ENCODE measurements at regions not wholly inside any gene's neighbourhood (a gene's known extent, or its start where the extent isn't known, plus 50 kb on each side); places are given as distances from the start of the nearest gene placed in this dataset.

DNA sequence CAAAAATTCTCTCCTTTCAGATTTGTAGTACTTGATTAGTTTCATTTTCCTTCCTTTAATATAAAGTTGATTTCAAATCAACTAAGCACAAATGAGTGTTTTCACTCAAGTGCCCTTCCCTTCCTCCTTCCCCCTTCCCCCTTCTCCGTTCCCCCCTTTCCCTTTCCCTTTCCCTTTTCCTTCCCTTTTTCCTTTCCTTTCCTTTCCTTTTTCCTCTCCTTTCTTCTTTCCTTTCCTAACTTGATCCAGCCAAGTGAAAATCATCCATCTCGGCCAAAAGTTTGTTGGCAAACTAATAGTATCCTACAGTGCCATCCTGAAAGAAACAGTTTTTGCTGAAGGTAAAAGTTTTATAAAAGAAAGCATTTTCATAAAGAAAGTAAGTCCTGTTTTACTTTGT, 85.3 kb upstream of the CD180 start:
- H3K4me3 Mint-ChIP-seq, result no peak overlapping the region

DNA sequence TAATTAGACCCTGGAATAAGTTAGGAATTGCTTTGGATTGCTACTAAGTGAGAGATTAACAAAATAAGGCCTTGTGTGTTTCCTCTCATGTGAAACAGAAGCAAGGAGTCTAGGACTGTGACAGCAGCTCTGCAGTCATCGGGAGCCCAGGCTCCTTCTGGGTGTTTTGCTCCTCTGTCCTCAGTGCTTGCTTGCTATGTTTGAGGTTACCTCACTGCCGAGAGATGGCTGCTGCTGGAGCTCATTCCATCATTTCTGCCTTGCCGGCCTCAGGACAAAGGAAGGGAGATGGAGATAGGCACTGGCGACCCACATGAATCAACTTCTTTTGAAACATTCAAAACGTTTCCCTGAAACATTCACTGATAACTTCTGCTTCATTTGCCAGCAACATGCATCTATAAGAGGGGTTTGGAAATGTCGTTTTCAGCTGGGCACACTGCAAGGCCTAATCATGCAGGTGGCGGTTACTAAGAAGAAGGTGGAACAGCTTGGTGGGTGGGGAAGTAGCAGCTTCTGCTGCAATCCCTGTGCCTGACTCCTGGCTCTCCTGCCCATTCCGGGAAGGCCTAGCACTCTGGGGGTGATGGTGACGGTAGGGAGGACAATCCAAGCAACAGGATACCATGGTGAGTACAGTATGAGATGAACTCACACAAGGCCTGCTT, 77.2 kb upstream of the CD180 start:
- H3K36me3 Mint-ChIP-seq, result peaks cover 0 to 17% (median 3%) of the 10 kb centered on the region in 3 donors
- H3K4me3 Mint-ChIP-seq, result no peak overlapping the region
- no peaks in the 10 kb centered on the region for H3K4me1 Mint-ChIP-seq
- ChIA-PET POLR2A (no interaction called here), CTCF (no interaction called here)
- Histone ChIP-seq H3K9me3 (ENCODE audit: low read length) (peaks cover 4% of the 10 kb centered on the region), H3K4me3 (ENCODE audit: low read length) (no peak overlapping the region), H3K36me3 (ENCODE audit: insufficient read depth, low read length) (no peaks in the 10 kb centered on the region), H3K4me1 (ENCODE audit: insufficient read depth, low read length) (no peaks in the 10 kb centered on the region), H3K27ac (ENCODE audit: low read depth, low read length) (no peak overlapping the region), H3K27me3 (ENCODE audit: insufficient read depth, low read length, poor library complexity, severe bottlenecking) (no peaks in the 10 kb centered on the region)
- no peak for DNase-seq
- H3K27ac Mint-ChIP-seq, result no peak overlapping the region
- peaks cover 8 to 19% (median 16%) of the 10 kb centered on the region in 5 donors for H3K9me3 Mint-ChIP-seq
- no peaks in the 10 kb centered on the region for H3K27me3 Mint-ChIP-seq

More for the DNA sequence above, 85.3 kb upstream of the CD180 start:
- Histone ChIP-seq H3K36me3 (ENCODE audit: insufficient read depth, low read length) (no peaks in the 10 kb centered on the region), H3K4me3 (ENCODE audit: low read length) (no peak overlapping the region), H3K4me1 (ENCODE audit: insufficient read depth, low read length) (no peaks in the 10 kb centered on the region), H3K9me3 (ENCODE audit: low read length) (peaks cover 4% of the 10 kb centered on the region), H3K27me3 (ENCODE audit: insufficient read depth, low read length, poor library complexity, severe bottlenecking) (no peaks in the 10 kb centered on the region), H3K27ac (ENCODE audit: low read depth, low read length) (no peak overlapping the region)
- DNase-seq, result no peak
- peaks cover 0 to 16% (median 4%) of the 10 kb centered on the region in 3 donors for H3K36me3 Mint-ChIP-seq
- peaks cover 0 to 12% of the 10 kb centered on the region in 2 donors for H3K27me3 Mint-ChIP-seq
- no peak overlapping the region for H3K27ac Mint-ChIP-seq
- POLR2A ChIA-PET, result no interaction called here
- H3K9me3 Mint-ChIP-seq, result peaks cover 8 to 22% (median 20%) of the 10 kb centered on the region in 5 donors
- H3K4me1 Mint-ChIP-seq, result no peaks in the 10 kb centered on the region
- CTCF ChIA-PET, result no interaction called here

DNA sequence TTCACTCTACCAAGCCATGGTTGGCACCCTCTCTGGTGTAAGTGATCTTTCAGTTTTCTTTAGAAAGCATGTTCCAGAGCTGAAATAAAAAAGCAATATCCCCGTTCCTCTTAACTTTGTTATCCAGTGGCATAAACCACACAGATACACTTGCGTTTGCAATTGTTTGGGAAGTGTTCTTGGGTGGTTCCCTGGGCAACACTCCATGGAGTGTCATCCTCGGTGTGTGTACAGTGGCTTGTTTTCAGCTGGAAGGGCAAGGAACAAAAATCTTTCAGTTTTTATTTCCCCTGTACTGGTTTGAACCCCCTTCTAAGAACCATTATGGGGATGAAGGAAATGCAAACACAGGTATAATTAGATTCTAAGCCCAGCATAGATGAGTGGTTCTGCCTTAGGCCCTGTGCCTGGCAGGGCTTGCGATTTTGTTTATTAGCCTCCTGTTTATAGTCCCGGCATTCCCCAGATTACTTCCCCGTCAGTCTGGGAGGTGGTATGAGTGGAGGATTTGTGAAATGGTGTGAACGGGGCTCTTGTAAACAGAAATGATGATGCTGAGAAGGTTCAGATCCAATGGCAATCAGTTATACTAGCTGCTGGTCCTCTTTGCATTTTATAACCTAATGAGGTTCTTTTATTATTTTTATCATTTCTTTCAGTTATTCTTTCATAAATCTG, 76.0 kb upstream of the CD180 start:
- ChIA-PET CTCF (no interaction called here), POLR2A (no interaction called here)
- Histone ChIP-seq H3K36me3 (ENCODE audit: insufficient read depth, low read length) (no peaks in the 10 kb centered on the region), H3K27me3 (ENCODE audit: insufficient read depth, low read length, poor library complexity, severe bottlenecking) (no peaks in the 10 kb centered on the region), H3K9me3 (ENCODE audit: low read length) (no peaks in the 10 kb centered on the region), H3K4me3 (ENCODE audit: low read length) (no peak overlapping the region), H3K4me1 (ENCODE audit: insufficient read depth, low read length) (no peaks in the 10 kb centered on the region), H3K27ac (ENCODE audit: low read depth, low read length) (no peak overlapping the region)
- DNase-seq, result no peak
- no peak overlapping the region for H3K4me3 Mint-ChIP-seq
- H3K9me3 Mint-ChIP-seq, result peaks cover 2 to 8% (median 6%) of the 10 kb centered on the region in 5 donors
- H3K27ac Mint-ChIP-seq, result no peak overlapping the region
- H3K36me3 Mint-ChIP-seq, result peaks cover 0 to 7% (median 3%) of the 10 kb centered on the region in 3 donors
- no peaks in the 10 kb centered on the region for H3K4me1 Mint-ChIP-seq
- no peaks in the 10 kb centered on the region for H3K27me3 Mint-ChIP-seq

DNA sequence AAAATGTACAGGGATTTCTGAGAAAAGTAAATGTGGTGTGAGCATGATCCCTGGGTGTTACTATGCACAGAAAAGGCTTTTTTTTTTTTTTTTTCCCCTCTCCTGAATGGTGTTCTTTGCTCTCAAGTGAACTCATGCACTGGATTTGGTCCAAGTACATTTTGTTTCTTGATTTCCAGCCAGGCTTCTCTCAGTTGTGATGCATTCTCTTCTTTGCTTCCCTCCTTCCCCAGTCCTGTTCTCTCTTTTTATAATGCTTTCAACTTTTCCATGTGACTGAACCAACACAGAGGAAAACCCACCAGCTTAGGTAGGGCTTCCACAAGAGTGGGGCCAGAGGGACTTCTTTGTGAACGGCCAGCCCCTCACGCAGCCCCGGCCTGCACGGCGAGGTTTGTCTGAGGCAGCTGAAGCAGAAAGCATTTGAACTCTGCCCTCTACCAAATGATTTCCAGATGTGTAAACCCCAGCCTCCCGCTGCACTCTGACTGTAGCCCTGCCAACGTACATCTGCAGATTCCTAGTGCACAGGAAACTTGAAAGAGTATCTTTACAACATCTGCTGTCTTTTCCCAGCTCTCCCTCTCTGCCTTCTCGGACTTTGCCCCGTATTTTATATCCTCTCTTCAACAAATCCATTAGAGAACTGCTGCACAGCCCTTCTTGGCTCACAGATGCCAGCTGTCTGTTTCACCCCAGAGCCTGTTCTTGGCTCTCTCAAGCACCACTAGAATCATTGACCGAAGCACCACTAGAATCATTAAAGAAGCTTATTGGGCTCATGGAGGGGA, 71.8 kb upstream of the CD180 start:
- Mint-ChIP-seq H3K9me3 (peaks cover 0 to 6% (median 0%) of the 10 kb centered on the region in 5 donors), H3K27ac (no peak overlapping the region), H3K4me1 (no peaks in the 10 kb centered on the region), H3K27me3 (no peaks in the 10 kb centered on the region), H3K4me3 (no peak overlapping the region), H3K36me3 (peaks cover 0 to 3% (median 1%) of the 10 kb centered on the region in 3 donors)
- Histone ChIP-seq H3K4me1 (ENCODE audit: insufficient read depth, low read length) (no peaks in the 10 kb centered on the region), H3K9me3 (ENCODE audit: low read length) (no peaks in the 10 kb centered on the region), H3K4me3 (ENCODE audit: low read length) (no peak overlapping the region), H3K27ac (ENCODE audit: low read depth, low read length) (no peak overlapping the region), H3K27me3 (ENCODE audit: insufficient read depth, low read length, poor library complexity, severe bottlenecking) (no peaks in the 10 kb centered on the region), H3K36me3 (ENCODE audit: insufficient read depth, low read length) (no peaks in the 10 kb centered on the region)
- DNase-seq, result no peak
- CTCF ChIA-PET, result no interaction called here
- POLR2A ChIA-PET, result no interaction called here

DNA sequence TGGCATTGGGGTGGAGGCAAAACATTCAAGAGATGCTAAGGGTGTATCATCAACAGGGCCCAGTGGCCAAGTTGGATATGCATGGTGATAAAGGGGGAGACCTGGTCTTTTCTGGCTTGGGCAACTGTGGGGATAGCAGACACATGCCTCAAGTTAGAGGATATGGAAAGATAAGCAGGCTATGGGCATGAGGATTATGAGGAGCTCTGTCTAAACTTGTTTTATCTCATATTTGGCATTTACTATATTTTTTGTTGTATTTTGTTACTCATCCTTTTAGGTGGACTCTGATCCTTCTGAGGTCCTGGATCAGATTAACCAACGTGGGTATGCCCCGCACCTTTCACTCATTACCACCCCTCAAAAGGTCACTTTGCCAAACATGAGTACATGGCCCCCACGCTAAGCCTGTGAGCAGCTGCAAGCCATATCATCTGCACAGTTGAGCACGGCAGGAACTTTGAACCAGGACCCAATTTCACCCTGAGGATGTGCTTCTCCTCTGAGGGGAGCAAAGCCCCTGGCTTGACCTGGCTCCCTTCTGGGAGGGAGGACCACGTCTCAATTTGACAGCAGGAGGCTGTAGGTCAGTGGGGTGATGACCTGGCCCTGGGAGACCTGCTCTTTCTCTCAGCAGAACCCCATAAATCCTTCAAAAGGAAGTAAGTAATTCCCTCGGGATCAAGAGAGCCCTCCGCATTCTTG, 71.1 kb upstream of the CD180 start:
- H3K36me3 Mint-ChIP-seq, result peaks cover 0 to 3% (median 0%) of the 10 kb centered on the region in 3 donors

DNA sequence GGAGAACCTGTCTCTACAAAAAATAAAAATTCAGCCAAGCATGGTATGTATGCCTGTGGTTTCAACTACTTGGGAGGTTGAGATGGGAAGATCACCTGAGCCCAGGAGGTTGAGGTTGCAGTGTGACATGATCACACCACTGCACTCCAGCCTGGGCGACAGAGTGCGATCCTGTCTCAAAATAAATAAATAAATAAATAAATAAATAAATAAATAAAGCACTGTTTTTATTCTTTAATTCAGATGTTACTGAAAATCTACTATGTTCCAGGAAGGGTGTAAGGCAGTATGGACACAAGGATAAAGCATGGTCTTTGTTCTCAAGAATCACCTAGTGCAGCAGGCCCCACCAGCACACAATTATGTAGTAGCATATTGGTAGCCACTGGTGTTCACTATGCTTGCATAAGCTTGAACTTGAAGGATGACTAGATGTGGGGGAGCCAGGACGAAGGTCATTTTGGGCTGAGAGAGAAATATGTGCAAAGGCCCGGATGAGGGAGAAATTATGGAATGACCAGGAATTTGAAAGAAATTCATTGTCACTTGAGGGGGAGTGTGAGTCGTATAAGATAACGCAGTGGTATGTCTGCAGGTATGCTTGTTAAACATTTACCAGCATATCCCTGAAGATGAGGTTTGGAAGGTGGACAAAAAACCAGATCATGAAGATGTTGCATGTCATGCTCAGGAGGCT, 70.2 kb upstream of the CD180 start:
- Mint-ChIP-seq H3K4me1 (no peaks in the 10 kb centered on the region), H3K9me3 (peaks cover 0 to 6% (median 0%) of the 10 kb centered on the region in 5 donors), H3K27ac (no peak overlapping the region), H3K4me3 (no peak overlapping the region), H3K27me3 (no peaks in the 10 kb centered on the region), H3K36me3 (peaks cover 0 to 3% (median 0%) of the 10 kb centered on the region in 3 donors)
- Histone ChIP-seq H3K36me3 (ENCODE audit: insufficient read depth, low read length) (no peaks in the 10 kb centered on the region), H3K4me3 (ENCODE audit: low read length) (no peak overlapping the region), H3K27ac (ENCODE audit: low read depth, low read length) (no peak overlapping the region), H3K9me3 (ENCODE audit: low read length) (no peaks in the 10 kb centered on the region), H3K27me3 (ENCODE audit: insufficient read depth, low read length, poor library complexity, severe bottlenecking) (no peaks in the 10 kb centered on the region), H3K4me1 (ENCODE audit: insufficient read depth, low read length) (no peaks in the 10 kb centered on the region)
- POLR2A ChIA-PET, result no interaction called here
- DNase-seq, result no peak
- CTCF ChIA-PET, result interaction anchor here (1.2 kb wide), 1 partner anchor 21 kb away, joined by 4 read pairs; no protein-coding TSS in a partner anchor

More for the DNA sequence above, 71.1 kb upstream of the CD180 start:
- no peaks in the 10 kb centered on the region for H3K27me3 ChIP-seq (ENCODE audit: insufficient read depth, low read length, poor library complexity, severe bottlenecking)
- Mint-ChIP-seq H3K27ac (no peak overlapping the region), H3K27me3 (no peaks in the 10 kb centered on the region), H3K4me1 (no peaks in the 10 kb centered on the region), H3K4me3 (no peak overlapping the region), H3K9me3 (peaks cover 0 to 6% (median 0%) of the 10 kb centered on the region in 5 donors)
- no peak for DNase-seq
- H3K9me3 ChIP-seq (ENCODE audit: low read length), result no peaks in the 10 kb centered on the region
- no peak overlapping the region for H3K4me3 ChIP-seq (ENCODE audit: low read length)
- ChIA-PET POLR2A (no interaction called here), CTCF (interaction anchor here (1.2 kb wide), 1 partner anchor 22 kb away, joined by 4 read pairs; no protein-coding TSS in a partner anchor)
- H3K36me3 ChIP-seq (ENCODE audit: insufficient read depth, low read length), result no peaks in the 10 kb centered on the region
- H3K4me1 ChIP-seq (ENCODE audit: insufficient read depth, low read length), result no peaks in the 10 kb centered on the region
- H3K27ac ChIP-seq (ENCODE audit: low read depth, low read length), result no peak overlapping the region

DNA sequence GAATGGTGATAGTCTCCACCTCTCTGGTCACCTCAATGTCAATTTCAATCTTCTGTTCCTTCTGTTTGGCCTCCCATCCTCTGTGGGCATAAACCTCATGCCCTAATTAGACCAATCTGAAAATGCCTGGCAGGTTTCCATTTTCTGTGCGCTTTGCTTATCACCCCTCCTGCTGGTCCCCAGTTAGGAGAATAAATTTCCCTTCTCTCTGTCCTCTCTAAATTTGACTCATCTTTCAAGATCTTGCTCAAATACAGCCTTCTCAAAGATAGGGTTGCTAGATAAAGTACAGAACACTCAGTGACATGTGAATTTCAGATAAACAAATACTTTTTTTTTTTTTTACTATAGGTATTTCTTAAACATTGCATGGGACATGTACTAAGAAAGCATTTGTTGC, 69.4 kb upstream of the CD180 start:
- Histone ChIP-seq H3K4me3 (ENCODE audit: low read length) (no peak overlapping the region), H3K9me3 (ENCODE audit: low read length) (no peaks in the 10 kb centered on the region), H3K4me1 (ENCODE audit: insufficient read depth, low read length) (no peaks in the 10 kb centered on the region), H3K27ac (ENCODE audit: low read depth, low read length) (no peak overlapping the region), H3K36me3 (ENCODE audit: insufficient read depth, low read length) (no peaks in the 10 kb centered on the region), H3K27me3 (ENCODE audit: insufficient read depth, low read length, poor library complexity, severe bottlenecking) (no peaks in the 10 kb centered on the region)
- Mint-ChIP-seq H3K4me1 (no peaks in the 10 kb centered on the region), H3K27me3 (no peaks in the 10 kb centered on the region), H3K27ac (peak overlapping the region in 1 of 8 donors; percentile 38), H3K4me3 (no peak overlapping the region), H3K36me3 (peaks cover 0 to 3% (median 0%) of the 10 kb centered on the region in 3 donors), H3K9me3 (peaks cover 0 to 6% (median 0%) of the 10 kb centered on the region in 5 donors)
- ChIA-PET CTCF (no interaction called here), POLR2A (no interaction called here)
- no peak for DNase-seq

All from CD8-positive, alpha-beta memory T cell (primary cell).